ENCODE measurements at regions not wholly inside any gene's neighbourhood (a gene's known extent, or its start where the extent isn't known, plus 50 kb on each side); places are given as distances from the start of the nearest gene placed in this dataset.

DNA sequence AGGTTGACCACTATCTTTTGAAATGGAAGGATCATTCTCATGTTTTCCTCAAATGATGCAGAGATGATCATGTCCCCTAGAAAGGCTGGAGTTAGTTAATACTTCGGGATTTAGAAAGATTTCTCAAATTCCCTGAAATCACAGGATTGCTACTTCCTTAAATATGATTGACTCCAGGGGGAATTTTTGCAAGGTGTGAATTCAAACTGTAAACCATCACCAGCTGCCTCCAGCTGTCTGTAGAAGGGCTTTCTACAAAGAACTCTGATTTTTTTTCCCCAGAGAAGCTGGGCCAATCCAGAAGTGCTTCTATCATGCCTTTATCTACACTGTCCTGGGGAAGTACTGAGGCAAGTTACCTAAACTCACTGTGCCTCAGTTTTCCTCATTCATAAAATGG lies 114.5 kb downstream of the EDN1 start:
- Mint-ChIP-seq H3K27me3 (ENCODE audit: insufficient read depth, low read depth) (peaks cover 2% of the 10 kb centered on the region), H3K36me3 (no peaks in the 10 kb centered on the region), H3K4me3 (no peak overlapping the region), H3K9me3 (no peaks in the 10 kb centered on the region), H3K4me1 (peaks cover 14% of the 10 kb centered on the region), H3K27ac (no peak overlapping the region)
- H3K4me1 ChIP-seq: peaks cover 11% of the 10 kb centered on the region
- H3F3A ChIP-seq (ENCODE audit: low read depth): no peaks in the 10 kb centered on the region
- no peak overlapping the region for H3K4me3 ChIP-seq
- no peak for DNase-seq (ENCODE audit: low spot score)
- no peaks in the 10 kb centered on the region for H3K79me2 ChIP-seq (ENCODE audit: low read depth)
- H3K36me3 ChIP-seq: no peaks in the 10 kb centered on the region
- H3K9me3 ChIP-seq (ENCODE audit: low read depth): no peaks in the 10 kb centered on the region
- no peak overlapping the region for H3K9ac ChIP-seq
- H3K27me3 ChIP-seq: no peaks in the 10 kb centered on the region
- no peak overlapping the region for H3K4me2 ChIP-seq
- no peak overlapping the region for H3K27ac ChIP-seq
- H4K20me1 ChIP-seq (ENCODE audit: low read depth): no peaks in the 10 kb centered on the region
- TF ChIP-seq EZH2phosphoT487 (IDR thresholded peaks at IDR 0.05): no peak
- TF ChIP-seq, protein P1, sequence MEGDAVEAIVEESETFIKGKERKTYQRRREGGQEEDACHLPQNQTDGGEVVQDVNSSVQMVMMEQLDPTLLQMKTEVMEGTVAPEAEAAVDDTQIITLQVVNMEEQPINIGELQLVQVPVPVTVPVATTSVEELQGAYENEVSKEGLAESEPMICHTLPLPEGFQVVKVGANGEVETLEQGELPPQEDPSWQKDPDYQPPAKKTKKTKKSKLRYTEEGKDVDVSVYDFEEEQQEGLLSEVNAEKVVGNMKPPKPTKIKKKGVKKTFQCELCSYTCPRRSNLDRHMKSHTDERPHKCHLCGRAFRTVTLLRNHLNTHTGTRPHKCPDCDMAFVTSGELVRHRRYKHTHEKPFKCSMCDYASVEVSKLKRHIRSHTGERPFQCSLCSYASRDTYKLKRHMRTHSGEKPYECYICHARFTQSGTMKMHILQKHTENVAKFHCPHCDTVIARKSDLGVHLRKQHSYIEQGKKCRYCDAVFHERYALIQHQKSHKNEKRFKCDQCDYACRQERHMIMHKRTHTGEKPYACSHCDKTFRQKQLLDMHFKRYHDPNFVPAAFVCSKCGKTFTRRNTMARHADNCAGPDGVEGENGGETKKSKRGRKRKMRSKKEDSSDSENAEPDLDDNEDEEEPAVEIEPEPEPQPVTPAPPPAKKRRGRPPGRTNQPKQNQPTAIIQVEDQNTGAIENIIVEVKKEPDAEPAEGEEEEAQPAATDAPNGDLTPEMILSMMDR (IDR thresholded peaks at IDR 0.05): no peak
- TF ChIP-seq EZH2 (IDR thresholded peaks at IDR 0.05): no peak
- H2AFZ ChIP-seq (replicated peaks): no peak overlapping the region

DNA sequence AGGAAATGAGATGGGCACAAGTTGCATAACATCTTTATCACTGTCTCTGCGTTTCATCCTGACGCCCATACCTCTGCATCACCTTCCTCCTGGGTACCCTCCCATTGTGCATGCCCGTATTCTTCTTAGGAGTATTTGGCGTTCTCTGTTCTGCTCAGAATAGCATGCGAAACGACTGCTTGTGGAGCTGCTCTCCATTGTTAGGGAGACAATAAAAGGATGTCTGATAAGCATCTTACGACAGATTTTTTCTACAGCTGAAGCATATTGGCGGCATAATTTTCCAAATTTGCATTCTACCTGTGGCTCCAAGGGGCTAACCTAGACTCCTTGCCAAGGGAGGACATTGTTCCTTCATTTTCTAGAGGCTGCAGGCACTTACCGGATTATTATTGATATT lies 118.6 kb downstream of the EDN1 start:
- H3K4me2 ChIP-seq: no peak overlapping the region
- Mint-ChIP-seq H3K27ac (no peak overlapping the region), H3K9me3 (no peaks in the 10 kb centered on the region), H3K4me1 (peaks cover 13% of the 10 kb centered on the region), H3K4me3 (no peak overlapping the region), H3K36me3 (no peaks in the 10 kb centered on the region), H3K27me3 (ENCODE audit: insufficient read depth, low read depth) (peaks cover 4% of the 10 kb centered on the region)
- no peaks in the 10 kb centered on the region for H3K9me3 ChIP-seq (ENCODE audit: low read depth)
- no peak overlapping the region for H3K9ac ChIP-seq
- no peaks in the 10 kb centered on the region for H3K36me3 ChIP-seq
- H3F3A ChIP-seq (ENCODE audit: low read depth): no peaks in the 10 kb centered on the region
- no peaks in the 10 kb centered on the region for H4K20me1 ChIP-seq (ENCODE audit: low read depth)
- no peak overlapping the region for H3K27ac ChIP-seq
- H3K4me3 ChIP-seq: no peak overlapping the region
- TF ChIP-seq EZH2phosphoT487 (IDR thresholded peaks at IDR 0.05) (no peak), EZH2 (IDR thresholded peaks at IDR 0.05) (no peak)
- TF ChIP-seq, protein P1 (IDR thresholded peaks at IDR 0.05): no peak
- H2AFZ ChIP-seq (replicated peaks): no peak overlapping the region
- no peak for DNase-seq (ENCODE audit: low spot score)
- H3K79me2 ChIP-seq (ENCODE audit: low read depth): no peaks in the 10 kb centered on the region
- peaks cover 7% of the 10 kb centered on the region for H3K4me1 ChIP-seq
- no peaks in the 10 kb centered on the region for H3K27me3 ChIP-seq

GRCh38 chr6:12410946-12411345 lies 120.8 kb downstream of the EDN1 start:
- Mint-ChIP-seq H3K4me1 (peaks cover 9% of the 10 kb centered on the region), H3K27ac (no peak overlapping the region), H3K27me3 (ENCODE audit: insufficient read depth, low read depth) (peaks cover 4% of the 10 kb centered on the region), H3K36me3 (no peaks in the 10 kb centered on the region), H3K4me3 (no peak overlapping the region), H3K9me3 (no peaks in the 10 kb centered on the region)
- no peak for TF ChIP-seq EZH2phosphoT487 (IDR thresholded peaks at IDR 0.05)
- Histone ChIP-seq H3K9ac (no peak overlapping the region), H3K79me2 (ENCODE audit: low read depth) (no peaks in the 10 kb centered on the region), H3K4me3 (no peak overlapping the region), H3K27ac (no peak overlapping the region), H3K9me3 (ENCODE audit: low read depth) (no peaks in the 10 kb centered on the region), H3F3A (ENCODE audit: low read depth) (no peaks in the 10 kb centered on the region), H2AFZ (replicated peaks) (no peak overlapping the region), H3K27me3 (no peaks in the 10 kb centered on the region), H3K4me1 (no peaks in the 10 kb centered on the region), H3K36me3 (no peaks in the 10 kb centered on the region), H4K20me1 (ENCODE audit: low read depth) (no peaks in the 10 kb centered on the region), H3K4me2 (no peak overlapping the region)
- DNase-seq (ENCODE audit: low spot score): no peak

DNA sequence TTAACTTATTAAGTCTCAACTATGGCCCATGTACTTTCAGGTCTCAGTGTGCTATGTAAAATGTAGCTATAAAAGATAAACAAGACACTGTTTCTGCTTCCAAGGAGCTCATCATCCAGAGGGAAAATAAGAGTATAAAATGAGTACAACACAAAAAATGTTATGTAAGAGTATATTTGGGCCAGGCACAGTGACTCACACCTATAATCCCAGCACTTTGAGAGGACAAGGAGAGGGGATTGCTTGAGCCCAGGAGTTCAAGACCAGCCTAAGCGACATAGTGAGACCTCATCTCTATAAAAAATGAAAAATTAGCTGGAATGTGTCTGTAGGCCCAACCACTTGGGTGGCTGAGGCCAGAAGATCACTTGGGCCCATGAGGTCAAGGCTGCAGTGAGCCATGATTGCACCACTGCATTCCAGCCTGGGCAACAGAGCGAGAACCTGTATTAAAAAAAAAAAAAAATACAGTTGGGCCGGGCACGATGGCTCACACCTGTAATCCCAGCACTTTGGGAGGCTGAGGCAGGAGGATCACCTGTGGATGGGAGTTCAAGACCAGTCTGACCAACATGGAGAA lies 124.0 kb downstream of the EDN1 start:
- no peak overlapping the region for H3K4me3 ChIP-seq
- no peak overlapping the region for H3K27ac ChIP-seq
- H3K9me3 Mint-ChIP-seq: no peaks in the 10 kb centered on the region
- no peak overlapping the region for H3K4me3 Mint-ChIP-seq
- H3K27me3 ChIP-seq: no peaks in the 10 kb centered on the region
- H4K20me1 ChIP-seq (ENCODE audit: low read depth): no peaks in the 10 kb centered on the region
- H3F3A ChIP-seq (ENCODE audit: low read depth): no peaks in the 10 kb centered on the region
- H3K27me3 Mint-ChIP-seq (ENCODE audit: insufficient read depth, low read depth): peaks cover 2% of the 10 kb centered on the region
- no peaks in the 10 kb centered on the region for H3K9me3 ChIP-seq (ENCODE audit: low read depth)
- no peak overlapping the region for H3K4me2 ChIP-seq
- no peaks in the 10 kb centered on the region for H3K79me2 ChIP-seq (ENCODE audit: low read depth)
- H3K4me1 ChIP-seq: no peaks in the 10 kb centered on the region
- no peaks in the 10 kb centered on the region for H3K36me3 ChIP-seq
- no peak overlapping the region for H3K27ac Mint-ChIP-seq
- H2AFZ ChIP-seq (replicated peaks): no peak overlapping the region
- H3K4me1 Mint-ChIP-seq: peaks cover 5% of the 10 kb centered on the region
- no peak for DNase-seq (ENCODE audit: low spot score)
- TF ChIP-seq EZH2 (IDR thresholded peaks at IDR 0.05) (no peak), EZH2phosphoT487 (IDR thresholded peaks at IDR 0.05) (no peak)
- TF ChIP-seq, protein P1 (IDR thresholded peaks at IDR 0.05): no peak
- no peaks in the 10 kb centered on the region for H3K36me3 Mint-ChIP-seq
- H3K9ac ChIP-seq: no peak overlapping the region
